ENCODE measurements at regions not wholly inside any gene's neighbourhood (a gene's known extent, or its start where the extent isn't known, plus 50 kb on each side); places are given as distances from the start of the nearest gene placed in this dataset.

DNA sequence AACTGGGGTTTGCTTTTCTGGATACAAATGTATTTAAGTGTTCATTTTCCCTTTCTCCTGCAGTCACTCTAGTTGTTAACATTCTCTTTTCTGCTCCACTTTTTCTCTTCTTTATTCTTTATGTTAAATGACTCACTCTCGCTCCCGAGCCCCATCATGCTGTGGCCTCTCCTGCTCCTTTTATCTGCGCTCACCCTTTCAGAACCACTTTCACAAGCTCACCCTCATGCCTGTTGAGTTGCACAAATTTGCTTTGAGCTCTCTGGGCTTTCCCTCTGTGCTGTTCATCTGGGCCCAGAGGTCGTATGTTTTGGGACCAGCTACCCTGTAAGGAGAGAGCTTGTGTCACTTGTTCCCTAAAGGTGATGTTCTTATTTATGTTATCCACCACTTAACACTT is 98.1 kb upstream of the ASCC3 start:
- TF ChIP-seq, protein P1, sequence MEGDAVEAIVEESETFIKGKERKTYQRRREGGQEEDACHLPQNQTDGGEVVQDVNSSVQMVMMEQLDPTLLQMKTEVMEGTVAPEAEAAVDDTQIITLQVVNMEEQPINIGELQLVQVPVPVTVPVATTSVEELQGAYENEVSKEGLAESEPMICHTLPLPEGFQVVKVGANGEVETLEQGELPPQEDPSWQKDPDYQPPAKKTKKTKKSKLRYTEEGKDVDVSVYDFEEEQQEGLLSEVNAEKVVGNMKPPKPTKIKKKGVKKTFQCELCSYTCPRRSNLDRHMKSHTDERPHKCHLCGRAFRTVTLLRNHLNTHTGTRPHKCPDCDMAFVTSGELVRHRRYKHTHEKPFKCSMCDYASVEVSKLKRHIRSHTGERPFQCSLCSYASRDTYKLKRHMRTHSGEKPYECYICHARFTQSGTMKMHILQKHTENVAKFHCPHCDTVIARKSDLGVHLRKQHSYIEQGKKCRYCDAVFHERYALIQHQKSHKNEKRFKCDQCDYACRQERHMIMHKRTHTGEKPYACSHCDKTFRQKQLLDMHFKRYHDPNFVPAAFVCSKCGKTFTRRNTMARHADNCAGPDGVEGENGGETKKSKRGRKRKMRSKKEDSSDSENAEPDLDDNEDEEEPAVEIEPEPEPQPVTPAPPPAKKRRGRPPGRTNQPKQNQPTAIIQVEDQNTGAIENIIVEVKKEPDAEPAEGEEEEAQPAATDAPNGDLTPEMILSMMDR (IDR thresholded peaks at IDR 0.05) = no peak
- TF ChIP-seq POLR2A (IDR thresholded peaks at IDR 0.05) = no peak
